ENCODE measurements at regions not wholly inside any gene's neighbourhood (a gene's known extent, or its start where the extent isn't known, plus 50 kb on each side); places are given as distances from the start of the nearest gene placed in this dataset.

DNA sequence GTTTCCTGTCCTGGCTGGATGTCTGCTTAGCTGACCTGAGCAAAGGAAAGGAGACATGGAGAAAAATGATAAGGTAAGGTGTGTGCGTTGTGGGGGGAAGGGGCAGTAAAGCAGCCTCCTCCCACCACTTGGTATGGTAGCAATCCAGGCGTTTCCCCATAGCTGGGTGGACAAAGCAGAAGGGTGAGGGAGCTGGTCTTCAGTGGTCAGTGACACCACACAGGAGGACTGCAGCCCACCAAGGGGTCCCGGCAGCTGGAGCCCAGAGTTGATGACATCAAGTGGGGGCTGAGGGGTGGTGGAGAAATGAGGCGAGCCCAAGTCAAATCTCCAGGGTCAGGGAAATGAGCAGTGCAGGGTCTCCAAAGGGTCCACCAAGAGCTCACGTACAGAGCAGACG is 69.3 kb upstream of the LRRN2 start:
- Mint-ChIP-seq H3K4me1 (peaks cover 11% of the 10 kb centered on the region), H3K9me3 (no peaks in the 10 kb centered on the region), H3K4me3 (no peak overlapping the region), H3K27ac (no peak overlapping the region), H3K36me3 (no peaks in the 10 kb centered on the region), H3K27me3 (ENCODE audit: low read depth) (peaks cover 31% of the 10 kb centered on the region)
- DNase-seq (ENCODE audit: low spot score in 2 of 2, unreplicated experiment in 2 of 2) = no peak
- TF ChIP-seq, protein P1, sequence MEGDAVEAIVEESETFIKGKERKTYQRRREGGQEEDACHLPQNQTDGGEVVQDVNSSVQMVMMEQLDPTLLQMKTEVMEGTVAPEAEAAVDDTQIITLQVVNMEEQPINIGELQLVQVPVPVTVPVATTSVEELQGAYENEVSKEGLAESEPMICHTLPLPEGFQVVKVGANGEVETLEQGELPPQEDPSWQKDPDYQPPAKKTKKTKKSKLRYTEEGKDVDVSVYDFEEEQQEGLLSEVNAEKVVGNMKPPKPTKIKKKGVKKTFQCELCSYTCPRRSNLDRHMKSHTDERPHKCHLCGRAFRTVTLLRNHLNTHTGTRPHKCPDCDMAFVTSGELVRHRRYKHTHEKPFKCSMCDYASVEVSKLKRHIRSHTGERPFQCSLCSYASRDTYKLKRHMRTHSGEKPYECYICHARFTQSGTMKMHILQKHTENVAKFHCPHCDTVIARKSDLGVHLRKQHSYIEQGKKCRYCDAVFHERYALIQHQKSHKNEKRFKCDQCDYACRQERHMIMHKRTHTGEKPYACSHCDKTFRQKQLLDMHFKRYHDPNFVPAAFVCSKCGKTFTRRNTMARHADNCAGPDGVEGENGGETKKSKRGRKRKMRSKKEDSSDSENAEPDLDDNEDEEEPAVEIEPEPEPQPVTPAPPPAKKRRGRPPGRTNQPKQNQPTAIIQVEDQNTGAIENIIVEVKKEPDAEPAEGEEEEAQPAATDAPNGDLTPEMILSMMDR (IDR thresholded peaks at IDR 0.05; ENCODE audit: unreplicated experiment) = no peak

DNA sequence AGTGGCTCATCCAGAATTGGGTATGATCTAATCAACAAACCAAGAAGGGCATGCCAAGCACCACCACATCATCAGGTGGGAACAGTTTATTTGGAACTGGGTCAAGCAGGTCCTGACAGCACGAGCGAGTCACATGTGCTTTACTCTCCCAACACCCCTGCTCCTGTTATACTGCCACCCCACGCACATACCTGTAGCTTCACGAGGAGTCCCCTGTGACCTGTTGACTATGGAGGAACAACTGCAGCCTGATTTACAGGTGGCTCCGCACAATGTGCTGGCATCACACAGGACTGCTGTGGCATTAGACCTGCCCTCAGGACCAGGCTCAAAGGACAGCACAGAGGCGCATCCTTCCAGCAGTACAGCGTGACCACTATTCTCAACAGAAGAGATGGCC is 70.8 kb upstream of the LRRN2 start:
- H3K4me1 Mint-ChIP-seq = peaks cover 11% of the 10 kb centered on the region
- H3K36me3 Mint-ChIP-seq = no peaks in the 10 kb centered on the region
- peaks cover 4% of the 10 kb centered on the region for H3K9me3 Mint-ChIP-seq
- no peak overlapping the region for H3K27ac Mint-ChIP-seq
- peak in 1 of 2 experiments; percentile 29 for DNase-seq (ENCODE audit: low spot score in 2 of 2, unreplicated experiment in 2 of 2)
- no peak overlapping the region for H3K4me3 Mint-ChIP-seq
- TF ChIP-seq, protein P1 (IDR thresholded peaks at IDR 0.05; ENCODE audit: unreplicated experiment) = no peak
- peaks cover 29% of the 10 kb centered on the region for H3K27me3 Mint-ChIP-seq (ENCODE audit: low read depth)

DNA sequence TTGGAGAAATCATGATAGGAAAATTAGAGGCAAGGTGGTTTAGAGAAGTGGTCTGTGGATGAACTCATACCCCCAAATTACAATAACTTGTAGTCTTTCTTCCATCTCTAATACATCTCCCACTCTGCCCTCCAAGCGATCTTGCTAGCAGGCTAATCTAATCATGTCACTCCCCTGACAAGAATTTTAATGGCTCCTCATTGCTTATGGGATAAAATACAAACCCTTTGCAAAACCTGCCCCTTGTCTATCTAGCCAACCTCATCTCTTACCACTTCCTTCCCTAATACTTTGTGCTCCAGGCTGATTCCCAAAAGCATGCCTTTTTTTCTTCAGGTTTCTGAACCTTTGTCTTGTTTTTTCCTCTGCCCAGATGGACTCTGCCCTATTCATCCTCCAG is 71.3 kb upstream of the LRRN2 start:
- H3K4me3 Mint-ChIP-seq = no peak overlapping the region
- TF ChIP-seq, protein P1 (IDR thresholded peaks at IDR 0.05; ENCODE audit: unreplicated experiment) = no peak
- H3K9me3 Mint-ChIP-seq = peaks cover 4% of the 10 kb centered on the region
- H3K36me3 Mint-ChIP-seq = no peaks in the 10 kb centered on the region
- no peak overlapping the region for H3K27ac Mint-ChIP-seq
- peaks cover 7% of the 10 kb centered on the region for H3K4me1 Mint-ChIP-seq
- no peak for DNase-seq (ENCODE audit: low spot score in 2 of 2, unreplicated experiment in 2 of 2)
- peaks cover 25% of the 10 kb centered on the region for H3K27me3 Mint-ChIP-seq (ENCODE audit: low read depth)

DNA sequence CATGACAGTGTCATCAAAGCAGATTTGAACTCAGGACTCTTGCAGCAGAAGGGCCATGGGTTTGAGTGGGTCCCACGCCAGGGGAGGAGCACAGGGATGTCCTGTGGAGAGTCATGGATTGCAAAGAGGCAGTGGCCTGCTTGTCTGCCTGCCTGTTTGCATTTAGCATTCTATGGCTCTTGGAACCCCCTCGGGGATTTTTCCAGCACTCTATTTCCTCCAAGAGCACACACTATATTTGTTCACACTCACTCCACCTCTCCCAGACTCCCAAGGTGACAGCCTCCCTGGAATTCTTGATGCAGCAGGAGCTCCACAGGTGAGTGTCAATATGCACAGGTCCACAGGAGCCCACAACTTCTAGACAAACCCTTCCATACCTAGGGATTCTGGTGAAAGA is 73.1 kb upstream of the LRRN2 start:
- Mint-ChIP-seq H3K36me3 (no peaks in the 10 kb centered on the region), H3K4me1 (peaks cover 8% of the 10 kb centered on the region), H3K9me3 (peaks cover 13% of the 10 kb centered on the region), H3K27me3 (ENCODE audit: low read depth) (peaks cover 23% of the 10 kb centered on the region), H3K27ac (no peak overlapping the region), H3K4me3 (no peak overlapping the region)
- DNase-seq (ENCODE audit: low spot score in 2 of 2, unreplicated experiment in 2 of 2) = no peak
- TF ChIP-seq, protein P1 (IDR thresholded peaks at IDR 0.05; ENCODE audit: unreplicated experiment) = no peak

DNA sequence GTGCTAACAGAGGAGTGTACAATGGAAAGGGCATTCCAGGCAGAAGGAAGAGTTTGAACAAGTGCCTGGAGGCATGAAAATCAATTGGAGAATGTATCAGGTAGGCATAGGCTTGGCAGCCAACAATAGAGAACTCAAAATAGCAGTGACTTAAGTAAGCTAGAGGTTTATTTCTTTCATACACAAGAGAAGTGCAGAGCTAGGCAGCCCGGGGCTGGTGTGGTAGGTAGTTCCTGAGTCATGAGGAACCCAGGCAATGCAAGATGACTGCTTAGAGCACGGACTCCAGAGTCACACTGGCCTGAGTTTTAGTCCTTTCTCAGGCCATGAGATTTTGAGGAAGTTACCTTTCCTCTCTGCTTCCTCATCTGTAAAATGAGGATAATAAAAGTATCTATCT is 74.8 kb upstream of the LRRN2 start:
- peaks cover 12% of the 10 kb centered on the region for H3K4me1 Mint-ChIP-seq
- no peaks in the 10 kb centered on the region for H3K36me3 Mint-ChIP-seq
- TF ChIP-seq, protein P1 (IDR thresholded peaks at IDR 0.05; ENCODE audit: unreplicated experiment) = no peak
- H3K27ac Mint-ChIP-seq = no peak overlapping the region
- H3K4me3 Mint-ChIP-seq = no peak overlapping the region
- H3K27me3 Mint-ChIP-seq (ENCODE audit: low read depth) = peaks cover 26% of the 10 kb centered on the region
- H3K9me3 Mint-ChIP-seq = peaks cover 13% of the 10 kb centered on the region
- no peak for DNase-seq (ENCODE audit: low spot score in 2 of 2, unreplicated experiment in 2 of 2)

DNA sequence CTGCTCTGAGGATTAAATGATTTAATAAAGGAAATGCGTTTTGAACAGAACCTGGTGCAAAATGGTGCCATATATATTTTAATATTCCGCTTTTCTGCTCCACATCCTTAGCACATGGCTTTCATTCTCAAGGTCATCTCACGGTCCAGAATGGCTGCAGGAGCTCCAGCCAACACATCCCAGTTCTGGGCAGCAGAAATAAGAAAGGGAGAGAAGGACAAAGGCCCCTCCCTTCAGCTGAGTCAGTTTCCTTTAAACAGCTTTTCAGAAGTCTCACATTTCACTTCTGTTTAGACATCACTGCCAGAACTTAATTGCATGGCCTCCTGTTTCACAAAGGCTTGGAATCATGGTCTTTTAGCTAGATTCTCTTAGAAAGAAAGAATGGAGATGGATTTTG is 75.2 kb upstream of the LRRN2 start:
- Mint-ChIP-seq H3K4me1 (peaks cover 12% of the 10 kb centered on the region), H3K36me3 (no peaks in the 10 kb centered on the region), H3K27ac (no peak overlapping the region), H3K4me3 (no peak overlapping the region), H3K27me3 (ENCODE audit: low read depth) (peaks cover 30% of the 10 kb centered on the region), H3K9me3 (peaks cover 13% of the 10 kb centered on the region)
- DNase-seq (ENCODE audit: low spot score in 2 of 2, unreplicated experiment in 2 of 2) = no peak
- TF ChIP-seq, protein P1 (IDR thresholded peaks at IDR 0.05; ENCODE audit: unreplicated experiment) = no peak
